Esophagus mucosa (tissue), 1 donor: ENCODE measurements at regions not wholly inside any gene's neighbourhood (a gene's known extent, or its start where the extent isn't known, plus 50 kb on each side); places are given as distances from the start of the nearest gene placed in this dataset.

Source experiments
- ATAC-seq: fragments of 200-7000 bp; cut with Tn5 transposase; one replicate; pipeline ENCODE4 v1.9.1; 2020
- donor health status: DM: yes; HTN: yes; CAD: no.

DNA sequence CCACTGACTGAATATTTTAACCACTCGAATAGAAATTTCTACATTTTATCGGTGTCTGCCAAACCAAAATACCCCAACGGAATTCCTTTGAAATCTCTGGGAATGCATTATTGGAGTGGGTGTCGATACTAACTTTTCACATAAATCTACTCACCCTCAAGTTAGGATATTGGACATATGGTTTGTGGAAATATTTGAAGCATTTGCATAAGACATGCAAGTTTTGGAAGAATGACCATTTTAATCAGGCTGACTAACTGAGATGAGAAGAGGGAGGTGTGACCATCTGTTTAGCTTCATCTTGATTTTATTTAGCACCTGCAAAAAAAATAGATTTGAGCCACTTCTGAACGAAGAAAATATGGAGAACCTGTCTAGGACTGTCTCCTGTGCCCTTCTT is 61.2 kb downstream of the KLF6 start:
- ATAC-seq = no peak

DNA sequence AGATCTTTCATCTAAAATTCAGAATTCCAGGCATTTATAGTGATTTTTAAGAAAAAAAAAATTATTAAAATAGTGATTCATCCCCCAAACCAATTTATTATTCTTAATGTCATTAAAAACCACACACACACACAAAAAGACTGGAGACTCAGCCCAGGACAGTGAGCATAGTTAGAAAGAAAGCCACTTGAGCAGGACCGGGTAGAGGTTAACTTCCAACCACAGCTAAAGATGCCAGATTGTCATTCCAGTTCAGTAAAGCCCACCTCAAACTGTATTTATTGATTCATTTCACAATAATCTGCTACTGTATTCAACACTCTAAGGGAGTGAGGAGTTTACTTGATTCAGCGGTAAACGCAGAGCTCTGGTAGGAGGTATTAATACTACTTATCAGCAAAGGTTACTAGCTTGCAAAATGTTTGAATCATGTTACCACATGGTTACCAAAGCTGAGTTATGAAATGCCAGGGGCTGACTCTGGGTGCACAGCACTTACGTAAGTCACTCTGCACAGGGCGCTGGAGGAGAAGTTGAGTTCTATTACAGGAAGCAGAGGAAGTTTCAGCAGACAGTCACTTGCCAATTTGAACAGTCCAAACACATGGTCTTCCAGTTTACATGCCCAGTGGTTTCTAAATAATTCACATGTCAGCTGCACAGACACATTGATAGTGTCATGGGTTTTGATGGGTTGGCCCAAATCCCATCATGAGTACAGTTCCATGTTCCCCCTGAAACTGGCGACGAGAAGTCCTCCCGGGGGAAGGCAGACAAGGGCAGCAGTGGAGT is 64.6 kb downstream of the KLF6 start:
- peak; percentile 81 for ATAC-seq

GRCh38 chr10:3719024-3719843 is 65.8 kb downstream of the KLF6 start:
- ATAC-seq = peak; percentile 35

DNA sequence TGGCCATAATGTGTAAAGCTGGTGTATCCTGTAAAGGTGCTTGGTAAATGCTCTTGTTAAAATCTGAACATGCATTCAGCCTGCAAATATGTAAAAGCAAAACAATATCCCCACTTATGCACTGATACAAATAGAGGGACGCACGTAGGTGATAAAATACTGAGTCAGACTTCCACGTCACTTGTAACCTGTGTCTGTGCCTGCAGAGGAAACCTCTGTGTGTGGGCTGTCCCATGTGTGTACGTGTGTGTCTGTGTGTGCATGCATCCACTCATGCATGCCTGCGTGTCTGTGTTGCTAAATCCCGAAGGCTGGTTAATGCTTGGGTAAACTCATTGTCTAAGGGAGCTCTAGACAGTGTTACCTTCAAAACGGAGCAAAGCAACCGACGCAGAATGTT is 68.9 kb downstream of the KLF6 start:
- ATAC-seq = peak; percentile 90

GRCh38 chr10:3714967-3715366 is 70.0 kb downstream of the KLF6 start:
- ATAC-seq = no peak

GRCh38 chr10:3714531-3714930 is 70.5 kb downstream of the KLF6 start:
- ATAC-seq = no peak

- ATAC-seq = no peak
Measured at GRCh38 chr10:3712707-3713106, 72.3 kb downstream of the KLF6 start.

- ATAC-seq = no peak
Measured at GRCh38 chr10:3711918-3712317, 73.1 kb downstream of the KLF6 start.

- no peak for ATAC-seq
Measured at GRCh38 chr10:3710764-3711163, 74.2 kb downstream of the KLF6 start.

DNA sequence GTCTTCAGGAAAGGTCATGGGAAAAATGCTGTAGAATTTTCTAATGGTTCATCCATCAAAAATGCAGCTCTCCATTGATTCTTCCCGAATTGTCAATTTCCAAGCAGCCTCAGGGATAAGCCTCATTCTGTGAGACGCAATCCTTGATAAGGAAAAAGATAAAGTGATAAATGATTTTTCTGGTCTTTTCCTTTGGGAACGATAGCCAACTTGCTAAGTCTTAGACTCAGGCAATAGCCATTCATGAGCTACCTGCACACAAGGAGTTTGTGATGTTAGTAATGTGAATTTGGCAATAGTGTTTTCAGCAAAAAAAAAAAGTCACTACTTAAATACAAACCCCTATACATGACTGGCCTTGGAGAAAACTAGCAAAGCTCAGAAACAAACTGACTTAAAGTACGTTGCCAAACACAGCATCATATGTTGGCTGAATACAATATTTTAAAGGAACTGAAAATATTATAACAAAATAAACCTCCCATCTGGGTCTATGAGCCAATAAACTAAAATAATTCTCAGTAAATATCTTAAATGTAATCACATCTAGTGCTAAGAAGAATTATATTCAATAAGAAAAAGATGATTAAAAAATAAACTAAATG is 75.5 kb downstream of the KLF6 start:
- no peak for ATAC-seq

GRCh38 chr10:3708852-3709251 is 76.2 kb downstream of the KLF6 start:
- no peak for ATAC-seq

DNA sequence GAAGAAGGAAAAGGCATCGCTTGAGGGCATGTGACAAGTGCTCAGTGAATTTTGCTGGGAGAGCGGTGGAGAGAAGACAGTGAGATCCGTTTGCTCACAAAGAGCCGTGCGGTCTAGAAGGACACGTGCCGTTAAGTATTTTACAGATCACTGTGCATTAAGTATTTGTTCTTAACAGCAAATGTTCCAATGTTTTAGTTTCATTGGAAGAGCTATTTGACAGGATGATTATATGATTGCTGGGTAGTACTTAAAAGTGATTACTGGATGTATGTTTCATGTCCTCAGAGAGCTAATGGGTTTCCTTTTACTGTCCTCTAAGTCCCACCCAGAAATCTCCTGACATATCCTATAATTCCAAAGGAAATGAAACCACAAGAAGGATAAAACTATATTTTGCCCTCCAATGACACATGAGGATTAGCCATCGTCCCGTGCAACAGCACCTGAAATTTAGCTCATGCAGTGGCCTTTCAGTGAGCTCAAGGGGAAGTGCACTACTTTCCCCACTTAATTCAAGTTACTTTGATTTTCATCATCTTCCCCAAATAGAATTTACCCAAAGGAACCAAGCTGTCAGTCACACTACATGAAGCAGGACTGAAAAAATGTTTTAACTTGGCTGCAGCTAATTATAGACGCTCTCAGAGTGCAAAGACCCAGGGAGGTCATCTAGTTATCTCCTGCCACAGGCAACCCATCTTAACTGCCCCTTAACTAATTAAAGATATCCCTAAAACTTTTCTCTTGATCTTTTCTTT is 80.3 kb downstream of the KLF6 start:
- ATAC-seq = no peak

GRCh38 chr10:3702569-3702968 is 82.4 kb downstream of the KLF6 start:
- ATAC-seq = no peak

DNA sequence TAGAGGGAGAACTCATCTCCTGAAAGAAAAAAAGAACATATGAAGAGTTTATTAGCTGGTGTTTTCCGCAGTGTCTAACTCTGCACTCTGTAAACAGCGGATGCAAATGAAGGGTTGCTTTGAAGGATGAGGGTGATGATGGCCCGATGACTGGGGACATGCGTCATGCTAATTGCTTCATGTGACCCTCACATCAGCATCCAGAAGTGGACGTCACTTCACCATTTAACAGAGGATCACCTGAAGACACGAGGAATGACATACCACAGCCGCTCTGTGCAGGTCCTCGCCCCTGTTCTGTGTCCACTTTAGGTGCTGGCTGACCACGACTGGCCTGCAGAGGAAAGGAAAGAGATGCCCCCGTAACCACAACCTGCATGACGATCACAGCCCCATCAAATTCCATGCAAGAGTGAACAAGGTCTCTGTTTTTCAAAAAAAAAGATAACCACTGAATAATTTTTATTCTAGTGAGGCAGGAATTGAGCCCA is 82.9 kb downstream of the KLF6 start:
- ATAC-seq = no peak

GRCh38 chr10:3701491-3701890 is 83.5 kb downstream of the KLF6 start:
- no peak for ATAC-seq

GRCh38 chr10:3700531-3701076 is 84.4 kb downstream of the KLF6 start:
- no peak for ATAC-seq

GRCh38 chr10:3699916-3700315 is 85.1 kb downstream of the KLF6 start:
- ATAC-seq = no peak

DNA sequence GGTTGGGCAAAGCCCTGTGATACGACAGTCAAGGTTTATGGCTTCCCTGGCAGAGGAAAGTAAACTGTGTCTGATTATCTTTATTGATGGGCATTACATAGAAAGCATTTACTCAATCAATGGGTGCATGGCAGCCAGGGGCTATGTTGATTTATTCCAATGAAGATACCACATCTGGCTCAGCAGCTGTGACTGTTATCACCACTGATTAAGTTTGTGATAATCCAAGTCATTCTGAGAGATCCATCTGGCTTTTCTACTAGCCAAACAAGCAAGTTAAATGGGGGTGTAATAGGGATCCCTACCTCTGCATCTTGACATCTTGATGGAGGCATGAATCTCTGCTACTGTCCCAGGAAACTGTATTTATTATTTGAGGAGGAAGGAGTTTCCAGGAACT is 86.7 kb downstream of the KLF6 start:
- no peak for ATAC-seq

GRCh38 chr10:3693698-3694080 is 91.3 kb downstream of the KLF6 start:
- no peak for ATAC-seq

DNA sequence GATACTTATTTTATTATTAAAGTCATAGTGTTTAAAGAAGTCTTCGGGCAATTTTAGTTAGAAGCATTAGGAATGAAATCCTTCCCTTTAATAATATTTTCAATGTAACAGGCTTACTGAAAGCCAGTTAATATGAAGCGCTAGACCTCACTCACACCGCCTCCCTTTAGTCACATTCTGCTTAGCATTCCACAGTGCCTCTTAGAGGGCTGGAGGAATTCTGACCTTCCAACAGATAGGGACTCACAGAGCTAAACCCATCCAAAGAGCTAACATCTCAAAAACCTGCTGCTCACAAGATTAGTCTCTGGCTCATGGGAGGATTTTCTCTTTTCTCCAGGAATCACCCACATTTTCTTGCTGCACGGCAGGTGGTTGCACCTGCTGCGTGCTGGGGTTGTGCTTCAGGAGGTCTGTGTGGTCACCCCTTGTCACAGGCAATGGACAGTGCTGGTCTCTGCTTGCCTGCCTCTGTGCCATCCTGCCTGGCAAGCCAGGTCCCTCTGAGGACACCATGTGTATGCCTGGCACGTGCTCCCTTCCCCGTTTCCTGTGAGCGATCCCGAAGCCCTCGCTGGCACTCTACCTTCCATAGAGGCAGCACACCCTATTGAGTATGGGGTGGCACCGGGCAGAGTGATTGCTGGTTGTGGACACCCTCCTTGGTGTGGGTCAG is 91.8 kb downstream of the KLF6 start:
- ATAC-seq = no peak

GRCh38 chr10:3692387-3692999 is 92.5 kb downstream of the KLF6 start:
- no peak for ATAC-seq
